ENCODE measurements at regions not wholly inside any gene's neighbourhood (a gene's known extent, or its start where the extent isn't known, plus 50 kb on each side); places are given as distances from the start of the nearest gene placed in this dataset.

DNA sequence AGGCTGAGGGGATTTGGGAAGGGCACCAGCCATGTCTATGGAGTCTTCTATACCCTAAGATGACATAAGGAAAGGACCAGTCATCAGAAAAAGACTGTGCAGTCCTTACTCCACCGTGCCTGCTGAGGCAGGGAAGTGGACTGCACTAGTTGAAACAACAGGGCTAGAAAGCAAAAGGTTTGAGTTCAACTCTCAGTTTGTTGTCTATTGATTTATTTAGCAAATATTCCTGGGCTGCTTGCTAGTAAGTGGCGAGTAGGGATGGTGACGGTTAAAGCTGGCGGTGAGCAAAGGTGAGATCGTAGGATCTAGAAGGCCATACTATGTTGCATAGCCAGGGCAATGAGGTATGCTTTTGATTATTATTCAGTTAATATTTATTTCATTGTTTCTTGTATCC lies 110.1 kb downstream of the SMIM20 start:
- TF ChIP-seq, protein P1, sequence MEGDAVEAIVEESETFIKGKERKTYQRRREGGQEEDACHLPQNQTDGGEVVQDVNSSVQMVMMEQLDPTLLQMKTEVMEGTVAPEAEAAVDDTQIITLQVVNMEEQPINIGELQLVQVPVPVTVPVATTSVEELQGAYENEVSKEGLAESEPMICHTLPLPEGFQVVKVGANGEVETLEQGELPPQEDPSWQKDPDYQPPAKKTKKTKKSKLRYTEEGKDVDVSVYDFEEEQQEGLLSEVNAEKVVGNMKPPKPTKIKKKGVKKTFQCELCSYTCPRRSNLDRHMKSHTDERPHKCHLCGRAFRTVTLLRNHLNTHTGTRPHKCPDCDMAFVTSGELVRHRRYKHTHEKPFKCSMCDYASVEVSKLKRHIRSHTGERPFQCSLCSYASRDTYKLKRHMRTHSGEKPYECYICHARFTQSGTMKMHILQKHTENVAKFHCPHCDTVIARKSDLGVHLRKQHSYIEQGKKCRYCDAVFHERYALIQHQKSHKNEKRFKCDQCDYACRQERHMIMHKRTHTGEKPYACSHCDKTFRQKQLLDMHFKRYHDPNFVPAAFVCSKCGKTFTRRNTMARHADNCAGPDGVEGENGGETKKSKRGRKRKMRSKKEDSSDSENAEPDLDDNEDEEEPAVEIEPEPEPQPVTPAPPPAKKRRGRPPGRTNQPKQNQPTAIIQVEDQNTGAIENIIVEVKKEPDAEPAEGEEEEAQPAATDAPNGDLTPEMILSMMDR (IDR thresholded peaks at IDR 0.05): no peak
- no peak for TF ChIP-seq POLR2A (IDR thresholded peaks at IDR 0.05)

Data from testis (tissue), 2 donors.